ENCODE measurements at regions not wholly inside any gene's neighbourhood (a gene's known extent, or its start where the extent isn't known, plus 50 kb on each side); places are given as distances from the start of the nearest gene placed in this dataset.

GRCh38 chr13:76019421-76020044, 383.4 kb downstream of the LMO7 start:
- Histone ChIP-seq H2BK120ac (ENCODE audit: insufficient read depth, low read length, poor library complexity) (peak overlapping the region; percentile 81), H3K27me3 (ENCODE audit: insufficient read depth, low read length) (no peaks in the 10 kb centered on the region), H3K4me3 (ENCODE audit: low read depth, low read length) (no peak overlapping the region), H4K8ac (ENCODE audit: low read depth, low read length) (peak overlapping the region; percentile 62), H3K27ac (ENCODE audit: low read depth, low read length) (peak overlapping the region; percentile 8), H2AK5ac (ENCODE audit: low read length) (peak overlapping the region; percentile 69), H3K36me3 (ENCODE audit: control insufficient read depth in 1 of 2, insufficient read depth in 2 of 2, low read length in 2 of 2) (no peaks in the 10 kb centered on the region), H4K91ac (ENCODE audit: low read depth, low read length) (peak overlapping the region; percentile 72), H2BK5ac (ENCODE audit: low read depth, low read length, poor library complexity) (peak overlapping the region; percentile 46), H4K12ac (ENCODE audit: low read depth, low read length) (peak overlapping the region; percentile 58), H3K4ac (ENCODE audit: low read depth, low read length) (peak overlapping the region; percentile 27), H2BK12ac (ENCODE audit: low read length) (peak overlapping the region; percentile 85), H3K4me1 (ENCODE audit: control insufficient read depth in 1 of 2, insufficient read depth in 2 of 2, low read length in 2 of 2) (peaks cover 3 to 11% of the 10 kb centered on the region in 2 experiments), H3K9ac (ENCODE audit: low read length) (no peak overlapping the region), H3K14ac (ENCODE audit: low read length) (peak overlapping the region; percentile 58), H3K9me3 (ENCODE audit: insufficient read depth, low read depth, low read length) (no peaks in the 10 kb centered on the region), H3K79me1 (ENCODE audit: low read length) (peaks cover 18% of the 10 kb centered on the region), H3K23ac (ENCODE audit: low read length) (no peak overlapping the region), H3K79me2 (ENCODE audit: control insufficient read depth, insufficient read depth, low read length, poor library complexity) (peaks cover 3% of the 10 kb centered on the region), H3K18ac (ENCODE audit: low read length) (no peak overlapping the region), H2AFZ (ENCODE audit: insufficient read depth, low read length, poor library complexity) (peak overlapping the region; percentile 47), H3K4me2 (ENCODE audit: low read length) (no peak overlapping the region)
- whole genome bisulfite sequencing (ENCODE audit: extremely low coverage, insufficient coverage, insufficient read length) = no CpG with 5 or more reads among the region's 21 CpGs
- DNase-seq = peak; percentile 60 to 74

- Histone ChIP-seq H4K8ac (ENCODE audit: low read depth, low read length) (no peak overlapping the region), H4K12ac (ENCODE audit: low read depth, low read length) (no peak overlapping the region), H3K4me3 (ENCODE audit: low read depth, low read length) (no peak overlapping the region), H2BK120ac (ENCODE audit: insufficient read depth, low read length, poor library complexity) (no peak overlapping the region), H2BK12ac (ENCODE audit: low read length) (no peak overlapping the region), H3K4me2 (ENCODE audit: low read length) (no peak overlapping the region), H2AFZ (ENCODE audit: insufficient read depth, low read length, poor library complexity) (no peak overlapping the region), H3K79me1 (ENCODE audit: low read length) (peaks cover 24% of the 10 kb centered on the region), H3K79me2 (ENCODE audit: control insufficient read depth, insufficient read depth, low read length, poor library complexity) (peaks cover 3% of the 10 kb centered on the region), H3K27me3 (ENCODE audit: insufficient read depth, low read length) (no peaks in the 10 kb centered on the region), H3K9ac (ENCODE audit: low read length) (no peak overlapping the region), H3K14ac (ENCODE audit: low read length) (no peak overlapping the region), H3K4ac (ENCODE audit: low read depth, low read length) (no peak overlapping the region), H3K18ac (ENCODE audit: low read length) (no peak overlapping the region), H3K4me1 (ENCODE audit: control insufficient read depth in 1 of 2, insufficient read depth in 2 of 2, low read length in 2 of 2) (peaks cover 3 to 8% of the 10 kb centered on the region in 2 experiments), H3K36me3 (ENCODE audit: control insufficient read depth in 1 of 2, insufficient read depth in 2 of 2, low read length in 2 of 2) (no peaks in the 10 kb centered on the region), H3K27ac (ENCODE audit: low read depth, low read length) (no peak overlapping the region), H3K23ac (ENCODE audit: low read length) (no peak overlapping the region), H3K9me3 (ENCODE audit: insufficient read depth, low read depth, low read length) (no peaks in the 10 kb centered on the region), H2BK5ac (ENCODE audit: low read depth, low read length, poor library complexity) (no peak overlapping the region), H2AK5ac (ENCODE audit: low read length) (no peak overlapping the region), H4K91ac (ENCODE audit: low read depth, low read length) (no peak overlapping the region)
- DNase-seq = no peak
- WGBS (ENCODE audit: extremely low coverage, insufficient coverage, insufficient read length) = no CpG with 5 or more reads among the region's 5 CpGs
These were observed 381.9 kb downstream of the LMO7 start for GRCh38 chr13:76017861-76018556.

- peaks cover 22% of the 10 kb centered on the region for H3K79me1 ChIP-seq (ENCODE audit: low read length)
- peaks cover 3% of the 10 kb centered on the region for H3K79me2 ChIP-seq (ENCODE audit: control insufficient read depth, insufficient read depth, low read length, poor library complexity)
- H4K8ac ChIP-seq (ENCODE audit: low read depth, low read length) = no peak overlapping the region
- no peak overlapping the region for H3K4me2 ChIP-seq (ENCODE audit: low read length)
- H3K14ac ChIP-seq (ENCODE audit: low read length) = no peak overlapping the region
- H3K23ac ChIP-seq (ENCODE audit: low read length) = no peak overlapping the region
- H3K9ac ChIP-seq (ENCODE audit: low read length) = no peak overlapping the region
- DNase-seq = peak; percentile 63 to 89
- H4K91ac ChIP-seq (ENCODE audit: low read depth, low read length) = peak overlapping the region; percentile 76
- H2BK5ac ChIP-seq (ENCODE audit: low read depth, low read length, poor library complexity) = no peak overlapping the region
- no peak overlapping the region for H3K27ac ChIP-seq (ENCODE audit: low read depth, low read length)
- peaks cover 3 to 8% of the 10 kb centered on the region in 2 experiments for H3K4me1 ChIP-seq (ENCODE audit: control insufficient read depth in 1 of 2, insufficient read depth in 2 of 2, low read length in 2 of 2)
- no peak overlapping the region for H4K12ac ChIP-seq (ENCODE audit: low read depth, low read length)
- no CpG with 5 or more reads among the region's 3 CpGs for WGBS (ENCODE audit: extremely low coverage, insufficient coverage, insufficient read length)
- H3K27me3 ChIP-seq (ENCODE audit: insufficient read depth, low read length) = no peaks in the 10 kb centered on the region
- no peak overlapping the region for H3K4me3 ChIP-seq (ENCODE audit: low read depth, low read length)
- peak overlapping the region; percentile 91 for H2BK12ac ChIP-seq (ENCODE audit: low read length)
- H2AFZ ChIP-seq (ENCODE audit: insufficient read depth, low read length, poor library complexity) = no peak overlapping the region
- H3K9me3 ChIP-seq (ENCODE audit: insufficient read depth, low read depth, low read length) = no peaks in the 10 kb centered on the region
- H3K4ac ChIP-seq (ENCODE audit: low read depth, low read length) = no peak overlapping the region
- no peak overlapping the region for H3K18ac ChIP-seq (ENCODE audit: low read length)
- no peaks in the 10 kb centered on the region for H3K36me3 ChIP-seq (ENCODE audit: control insufficient read depth in 1 of 2, insufficient read depth in 2 of 2, low read length in 2 of 2)
- H2AK5ac ChIP-seq (ENCODE audit: low read length) = no peak overlapping the region
- no peak overlapping the region for H2BK120ac ChIP-seq (ENCODE audit: insufficient read depth, low read length, poor library complexity)
These were observed 380.8 kb downstream of the LMO7 start for GRCh38 chr13:76016799-76017400.

GRCh38 chr13:76014406-76015318, 378.5 kb downstream of the LMO7 start:
- no peak overlapping the region for H3K14ac ChIP-seq (ENCODE audit: low read length)
- H3K36me3 ChIP-seq (ENCODE audit: control insufficient read depth in 1 of 2, insufficient read depth in 2 of 2, low read length in 2 of 2) = no peaks in the 10 kb centered on the region
- H2BK120ac ChIP-seq (ENCODE audit: insufficient read depth, low read length, poor library complexity) = peak overlapping the region; percentile 29
- H4K12ac ChIP-seq (ENCODE audit: low read depth, low read length) = no peak overlapping the region
- peaks cover 25% of the 10 kb centered on the region for H3K79me1 ChIP-seq (ENCODE audit: low read length)
- no peak overlapping the region for H2BK5ac ChIP-seq (ENCODE audit: low read depth, low read length, poor library complexity)
- no peak overlapping the region for H2AK5ac ChIP-seq (ENCODE audit: low read length)
- no peak overlapping the region for H2AFZ ChIP-seq (ENCODE audit: insufficient read depth, low read length, poor library complexity)
- peak overlapping the region; percentile 61 for H2BK12ac ChIP-seq (ENCODE audit: low read length)
- no peak overlapping the region for H3K4me3 ChIP-seq (ENCODE audit: low read depth, low read length)
- H4K8ac ChIP-seq (ENCODE audit: low read depth, low read length) = no peak overlapping the region
- H3K9ac ChIP-seq (ENCODE audit: low read length) = no peak overlapping the region
- H3K27me3 ChIP-seq (ENCODE audit: insufficient read depth, low read length) = no peaks in the 10 kb centered on the region
- WGBS (ENCODE audit: extremely low coverage, insufficient coverage, insufficient read length) = no CpG with 5 or more reads among the region's 5 CpGs
- H3K23ac ChIP-seq (ENCODE audit: low read length) = no peak overlapping the region
- H3K27ac ChIP-seq (ENCODE audit: low read depth, low read length) = no peak overlapping the region
- no peak overlapping the region for H3K4me2 ChIP-seq (ENCODE audit: low read length)
- H3K18ac ChIP-seq (ENCODE audit: low read length) = no peak overlapping the region
- H3K9me3 ChIP-seq (ENCODE audit: insufficient read depth, low read depth, low read length) = no peaks in the 10 kb centered on the region
- peak overlapping the region; percentile 56 for H4K91ac ChIP-seq (ENCODE audit: low read depth, low read length)
- no peak overlapping the region for H3K4ac ChIP-seq (ENCODE audit: low read depth, low read length)
- H3K79me2 ChIP-seq (ENCODE audit: control insufficient read depth, insufficient read depth, low read length, poor library complexity) = peaks cover under 1% of the 10 kb centered on the region
- DNase-seq = no peak
- peaks cover under 1 to 8% of the 10 kb centered on the region in 2 experiments for H3K4me1 ChIP-seq (ENCODE audit: control insufficient read depth in 1 of 2, insufficient read depth in 2 of 2, low read length in 2 of 2)

Measured in trophoblast cell (in vitro differentiated cells and primary cell).